Sigmoid colon (tissue), 6 donors: ENCODE measurements at regions not wholly inside any gene's neighbourhood (a gene's known extent, or its start where the extent isn't known, plus 50 kb on each side); places are given as distances from the start of the nearest gene placed in this dataset.

ENCODE experiments used
- DNase-seq: peaks from one replicate; pipeline ENCODE4 v3.0.0-alpha.2; 2019
- H3K27ac ChIP-seq, 4 donors: fragments of 200-600 bp; sonication (generic); one replicate each; pipeline ENCODE4 v1.5.1; 2016 to 2019; ENCODE audit warnings: mild to moderate bottlenecking in 1 of 4
- H3K27me3 ChIP-seq, 3 donors: fragments of 200-600 bp; sonication (generic); one replicate each; pipeline ENCODE4 v1.5.1; 2019; ENCODE audit warnings: mild to moderate bottlenecking in 1 of 3
- H3K36me3 ChIP-seq, 4 donors: fragments of 200-600 bp; sonication (generic); one replicate each; pipeline ENCODE4 v1.5.1; 2016 to 2019
- H3K4me1 ChIP-seq, 4 donors: fragments of 200-600 bp; sonication (generic); one replicate each; pipeline ENCODE4 v1.5.1; 2017 to 2019
- H3K4me3 ChIP-seq, 4 donors: fragments of 200-600 bp; sonication (generic); one replicate each; pipeline ENCODE4 v1.5.1; 2017 to 2019; ENCODE audit warnings: mild to moderate bottlenecking in 2 of 4, moderate library complexity in 1 of 4
- H3K9me3 ChIP-seq, 4 donors: fragments of 200-600 bp in 3 of 4; sonication (generic) in 3 of 4; one replicate each; pipeline versions ENCODE4 v1.5.1 to v1.6.1; 2013 to 2019
- CTCF ChIP-seq, 4 experiments: fragments of 450-650 bp in 3 of 4; fragments of 200-600 bp in 1 of 4; IDR thresholded peaks; one replicate each; pipeline ENCODE4 v1.5.1; 2016 to 2019; ENCODE audit warnings: antibody characterized with exemption in 4 of 4, mild to moderate bottlenecking in 3 of 4, moderate library complexity in 2 of 4
- EP300 ChIP-seq, 4 donors: sonication (generic); formaldehyde crosslinking; IDR thresholded peaks; one replicate each; pipeline ENCODE4 v1.6.1; 2017; ENCODE audit warnings: antibody characterized with exemption in 4 of 4
- POLR2A ChIP-seq, 2 donors: fragments of 450-650 bp; IDR thresholded peaks; one replicate each; pipeline ENCODE4 v1.6.1; 2016; ENCODE audit warnings: antibody characterized with exemption in 2 of 2, mild to moderate bottlenecking in 2 of 2, moderate library complexity in 2 of 2
- POLR2AphosphoS5 ChIP-seq, 4 donors: sonication (generic); formaldehyde crosslinking; IDR thresholded peaks; one replicate each; pipeline ENCODE4 v1.6.1; 2017; ENCODE audit warnings: antibody characterized with exemption in 4 of 4
- whole genome bisulfite sequencing, 2 donors: extraction: QIAGEN DNeasy Blood & Tissue Kit; methylation state at CpG; one replicate each; pipeline ENCODE4 v1.1.7; 2013; 5-methylcytosine and 5-hydroxymethylcytosine counted together
- intact Hi-C: fragments of 100-400 bp; cut with DNase I; formaldehyde crosslinking; loops from one replicate; pipeline ENCODE4 v1.15.1; 2023
- donor health status: healthy with polysubstance abuse.
- donor health status: healthy.

- WGBS, 2 donors = 81 to 95% methylated on average over 4 of the region's 4 CpGs
- no peak overlapping the region for H3K27ac ChIP-seq
- H3K4me3 ChIP-seq = no peak overlapping the region
- no peaks in the 10 kb centered on the region for H3K4me1 ChIP-seq
- H3K9me3 ChIP-seq = no peaks in the 10 kb centered on the region
- H3K36me3 ChIP-seq = no peaks in the 10 kb centered on the region
- no peak for DNase-seq
- intact Hi-C loops = loop anchor here (2.0 to 10.0 kb wide), 3 partner anchors 148 to 469 kb away; partner anchors contain the start of gene BBX
- no peaks in the 10 kb centered on the region for H3K27me3 ChIP-seq
- TF ChIP-seq CTCF (IDR thresholded peaks at IDR 0.05) = no peak
- no peak for TF ChIP-seq POLR2A (IDR thresholded peaks at IDR 0.05)
These were observed 104.4 kb upstream of the CCDC54 start for GRCh38 chr3:107272885-107273284.

- Histone ChIP-seq H3K9me3 (no peaks in the 10 kb centered on the region), H3K4me3 (no peak overlapping the region), H3K4me1 (no peaks in the 10 kb centered on the region), H3K27ac (no peak overlapping the region), H3K27me3 (no peaks in the 10 kb centered on the region), H3K36me3 (no peaks in the 10 kb centered on the region)
- no peak for TF ChIP-seq POLR2AphosphoS5 (IDR thresholded peaks at IDR 0.05)
- no peak for TF ChIP-seq POLR2A (IDR thresholded peaks at IDR 0.05)
- TF ChIP-seq CTCF (IDR thresholded peaks at IDR 0.05) = no peak
- TF ChIP-seq EP300 (IDR thresholded peaks at IDR 0.05) = no peak
- no peak for DNase-seq
- 92 to 94% methylated on average over 2 of the region's 2 CpGs for WGBS, 2 donors
- intact Hi-C loops = loop anchor here (2.0 to 10.0 kb wide), 4 partner anchors 147 to 469 kb away; partner anchors contain the start of gene BBX
These were observed 103.5 kb upstream of the CCDC54 start for GRCh38 chr3:107273771-107274170.

GRCh38 chr3:107275511-107275910 lies 101.7 kb upstream of the CCDC54 start:
- Histone ChIP-seq H3K9me3 (no peaks in the 10 kb centered on the region), H3K27me3 (no peaks in the 10 kb centered on the region), H3K27ac (no peak overlapping the region), H3K36me3 (no peaks in the 10 kb centered on the region), H3K4me3 (no peak overlapping the region), H3K4me1 (no peaks in the 10 kb centered on the region)
- no peak for TF ChIP-seq EP300 (IDR thresholded peaks at IDR 0.05)
- no peak for TF ChIP-seq POLR2A (IDR thresholded peaks at IDR 0.05)
- no peak for TF ChIP-seq CTCF (IDR thresholded peaks at IDR 0.05)
- no peak for TF ChIP-seq POLR2AphosphoS5 (IDR thresholded peaks at IDR 0.05)
- intact Hi-C loops = loop anchor here (2.0 to 10.0 kb wide), 2 partner anchors 155 to 249 kb away; partner anchors contain the start of gene BBX
- WGBS, 2 donors = 88 to 95% methylated on average over 2 of the region's 2 CpGs
- DNase-seq = no peak

- no peak overlapping the region for H3K27ac ChIP-seq
- no peak overlapping the region for H3K4me3 ChIP-seq
- WGBS, 2 donors = 63 to 80% methylated on average over 3 of the region's 3 CpGs
- no peak for DNase-seq
- H3K9me3 ChIP-seq = no peaks in the 10 kb centered on the region
- no peaks in the 10 kb centered on the region for H3K27me3 ChIP-seq
- no peak for TF ChIP-seq POLR2A (IDR thresholded peaks at IDR 0.05)
- no peak for TF ChIP-seq EP300 (IDR thresholded peaks at IDR 0.05)
- TF ChIP-seq POLR2AphosphoS5 (IDR thresholded peaks at IDR 0.05) = no peak
- TF ChIP-seq CTCF (IDR thresholded peaks at IDR 0.05) = no peak
- peaks cover 0 to 6% (median 0%) of the 10 kb centered on the region in 4 donors for H3K4me1 ChIP-seq
- intact Hi-C loops = no loop called here
- H3K36me3 ChIP-seq = no peaks in the 10 kb centered on the region
These were observed 93.3 kb upstream of the CCDC54 start for GRCh38 chr3:107283948-107284347.

- intact Hi-C loops = no loop called here
- TF ChIP-seq CTCF (IDR thresholded peaks at IDR 0.05) (no peak), POLR2A (IDR thresholded peaks at IDR 0.05) (no peak), POLR2AphosphoS5 (IDR thresholded peaks at IDR 0.05) (no peak), EP300 (IDR thresholded peaks at IDR 0.05) (no peak)
- no peaks in the 10 kb centered on the region for H3K9me3 ChIP-seq
- H3K4me3 ChIP-seq = no peak overlapping the region
- H3K27ac ChIP-seq = no peak overlapping the region
- no peaks in the 10 kb centered on the region for H3K27me3 ChIP-seq
- no peak for DNase-seq
- H3K4me1 ChIP-seq = peaks cover 0 to 6% (median 0%) of the 10 kb centered on the region in 4 donors
- 47 to 69% methylated on average over 1 of the region's 1 CpG for WGBS, 2 donors
- no peaks in the 10 kb centered on the region for H3K36me3 ChIP-seq
These were observed 92.6 kb upstream of the CCDC54 start for GRCh38 chr3:107284612-107285011.
